GM12875 (cell line): ENCODE measurements at regions not wholly inside any gene's neighbourhood (a gene's known extent, or its start where the extent isn't known, plus 50 kb on each side); places are given as distances from the start of the nearest gene placed in this dataset.

Experiments
- H3K4me3 ChIP-seq: one replicate; pipeline ENCODE4 v1.5.1; 2011; ENCODE audit warnings: low read depth, low read length, control low read depth
- CTCF ChIP-seq: IDR thresholded peaks from 2 replicates; pipeline ENCODE4 v1.5.1; 2011; ENCODE audit warnings: low read depth, mild to moderate bottlenecking, control low read depth, inconsistent platforms, low read length, moderate library complexity, borderline replicate concordance; ENCODE audit not compliant: insufficient read depth

- TF ChIP-seq CTCF, result no peak
- no peak overlapping the region for H3K4me3 ChIP-seq
These were observed 197.8 kb downstream of the FSCB start for GRCh38 chr14:44309331-44309730.

GRCh38 chr14:44300916-44301315 lies 206.2 kb downstream of the FSCB start:
- TF ChIP-seq CTCF, result no peak
- no peak overlapping the region for H3K4me3 ChIP-seq

GRCh38 chr14:44297437-44297836 lies 209.6 kb downstream of the FSCB start:
- no peak overlapping the region for H3K4me3 ChIP-seq
- no peak for TF ChIP-seq CTCF

GRCh38 chr14:44291366-44291915 lies 215.6 kb downstream of the FSCB start:
- no peak for TF ChIP-seq CTCF
- no peak overlapping the region for H3K4me3 ChIP-seq

- TF ChIP-seq CTCF, result no peak
- no peak overlapping the region for H3K4me3 ChIP-seq
These were observed 219.2 kb downstream of the FSCB start for GRCh38 chr14:44287858-44288257.

GRCh38 chr14:44286201-44286600 lies 220.9 kb downstream of the FSCB start:
- no peak overlapping the region for H3K4me3 ChIP-seq
- no peak for TF ChIP-seq CTCF

- TF ChIP-seq CTCF, result no peak
These were observed 223.2 kb downstream of the FSCB start for GRCh38 chr14:44283836-44284235.

More at GRCh38 chr14:44283836-44284235, 223.2 kb downstream of the FSCB start:
- H3K4me3 ChIP-seq, result no peak overlapping the region
